HG03064 (cell line): ENCODE measurements at regions not wholly inside any gene's neighbourhood (a gene's known extent, or its start where the extent isn't known, plus 50 kb on each side); places are given as distances from the start of the nearest gene placed in this dataset.
A peak's percentile ranks its signal among the peaks of the same experiment; 100 is the strongest.

Experiments
- ATAC-seq: cut with Tn5 transposase; IDR thresholded peaks from one replicate; pipeline ENCODE4 v1.9.1; 2021; ENCODE audit warnings: low read depth; ENCODE audit not compliant: unreplicated experiment

DNA sequence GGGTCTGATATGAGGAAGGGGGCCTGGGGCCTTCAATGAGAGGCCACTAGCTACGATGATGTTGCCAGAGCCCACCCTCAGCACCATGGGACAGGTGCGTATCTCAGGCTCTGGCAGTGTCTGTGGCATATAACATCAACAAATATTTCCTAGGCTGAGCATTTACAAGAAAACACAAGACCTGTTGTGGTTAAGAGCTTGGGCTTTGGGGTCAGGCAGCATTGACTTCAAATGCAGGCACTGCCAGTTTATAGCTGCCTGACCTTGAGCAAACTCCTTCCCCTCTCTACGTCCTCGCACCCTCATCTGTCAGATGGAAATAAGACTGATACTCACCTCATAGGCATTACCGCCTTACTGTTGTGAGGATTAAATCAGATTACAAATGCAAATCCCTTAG, 156.0 kb downstream of the KATNAL1 start:
- no peak for ATAC-seq

DNA sequence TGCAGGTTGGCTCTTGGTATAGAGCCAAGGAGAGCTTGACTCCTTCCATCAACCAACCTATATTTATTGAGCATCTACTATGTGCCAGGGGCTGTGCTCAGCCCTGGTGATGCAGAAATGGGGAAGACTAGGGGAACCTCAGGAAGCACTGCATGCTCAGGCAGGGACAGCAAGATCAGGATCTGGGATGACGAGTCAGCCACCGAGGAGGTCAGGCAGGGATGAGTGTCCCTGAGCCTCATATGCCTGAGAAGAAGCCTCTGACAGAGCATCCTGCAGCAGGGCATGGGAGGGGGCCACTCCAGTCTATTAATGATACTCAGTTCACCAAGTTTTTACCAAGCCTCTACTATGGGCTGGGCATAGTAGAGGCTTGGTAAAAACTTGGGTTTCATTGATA, 158.1 kb downstream of the KATNAL1 start:
- no peak for ATAC-seq

DNA sequence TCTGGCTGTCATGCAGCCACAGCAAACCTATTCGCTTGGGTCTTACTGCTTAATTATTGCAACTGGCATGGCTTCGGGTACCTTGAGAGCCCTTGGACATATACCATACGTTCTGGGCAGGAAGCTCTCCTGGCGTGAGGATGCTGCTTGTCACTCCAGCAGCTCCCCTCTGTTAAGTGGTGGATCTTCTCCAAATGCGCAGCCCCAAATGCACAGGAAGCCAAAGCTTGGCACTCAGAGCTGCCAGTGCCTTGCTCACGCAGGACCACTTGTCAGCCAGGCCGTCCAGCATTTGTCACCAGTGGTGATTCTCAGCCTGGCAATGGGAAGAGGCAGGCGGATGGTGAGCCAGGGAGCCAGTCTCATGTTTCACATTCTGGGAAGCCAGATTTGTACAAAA, 158.6 kb downstream of the KATNAL1 start:
- ATAC-seq, result no peak

DNA sequence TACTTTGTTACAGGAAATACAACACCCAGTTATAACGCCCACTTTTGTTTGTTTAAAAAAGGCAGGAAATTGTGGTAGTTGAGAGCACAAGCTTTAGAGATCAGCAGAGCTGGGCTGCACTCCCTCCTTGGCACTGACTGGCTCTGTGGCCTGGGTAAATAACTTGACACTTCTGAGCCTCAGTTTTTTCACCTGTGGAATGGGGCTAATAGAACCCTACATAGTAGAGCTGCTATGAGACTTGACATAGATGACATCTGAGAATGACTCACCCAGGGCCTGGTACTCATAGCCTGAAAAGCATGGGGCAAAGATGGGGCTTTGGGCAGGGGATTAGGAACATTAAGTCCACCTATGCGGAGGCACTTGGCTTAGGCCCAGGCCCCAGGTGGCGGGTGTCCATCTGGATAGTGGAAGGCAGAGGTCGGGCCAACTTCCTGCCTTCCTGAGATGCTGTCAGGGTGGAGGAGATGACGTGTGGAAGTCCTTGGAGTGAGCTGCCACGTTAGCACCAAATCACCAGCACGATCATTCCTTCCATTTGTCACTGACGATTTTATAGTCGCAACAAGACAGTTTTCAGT, 159.1 kb downstream of the KATNAL1 start:
- ATAC-seq, result no peak

DNA sequence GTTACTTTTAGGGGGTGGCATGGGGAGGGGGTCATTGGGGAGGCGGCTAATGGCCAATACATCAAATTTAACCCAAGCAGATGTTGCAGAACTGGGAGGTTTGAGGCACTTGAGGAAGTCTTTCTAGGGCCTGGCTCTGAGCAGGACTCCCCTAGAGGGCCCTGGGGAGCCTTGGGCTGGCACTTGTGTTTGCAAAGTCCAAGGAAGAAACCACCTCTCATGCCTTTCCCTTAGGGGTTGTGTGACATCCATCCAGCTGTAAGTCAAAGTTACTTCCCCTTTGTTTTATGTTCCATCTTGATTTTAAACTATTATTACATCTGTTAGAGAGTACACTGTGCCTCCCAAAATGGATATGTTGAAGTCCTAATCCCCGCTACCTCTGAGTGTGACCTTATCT, 159.9 kb downstream of the KATNAL1 start:
- no peak for ATAC-seq

DNA sequence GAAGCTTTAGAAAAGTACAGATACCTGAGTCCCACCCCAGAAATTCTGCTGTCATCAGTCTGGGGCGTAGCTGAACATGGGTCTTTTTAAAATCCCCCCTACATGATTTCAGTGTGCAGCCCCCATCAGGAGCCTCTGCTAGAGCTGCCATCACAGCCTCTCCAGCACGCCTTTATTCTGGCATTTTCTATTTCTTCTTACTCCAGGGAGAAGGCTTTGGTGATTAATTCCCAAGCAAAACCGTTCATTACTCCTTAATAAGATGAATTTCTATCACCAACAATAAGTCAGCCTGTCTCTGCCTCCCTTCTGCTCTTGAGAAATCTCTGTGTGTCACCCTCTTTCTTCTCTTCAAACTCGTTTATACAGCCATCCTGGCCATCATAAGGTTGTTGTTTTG, 160.3 kb downstream of the KATNAL1 start:
- ATAC-seq, result no peak

DNA sequence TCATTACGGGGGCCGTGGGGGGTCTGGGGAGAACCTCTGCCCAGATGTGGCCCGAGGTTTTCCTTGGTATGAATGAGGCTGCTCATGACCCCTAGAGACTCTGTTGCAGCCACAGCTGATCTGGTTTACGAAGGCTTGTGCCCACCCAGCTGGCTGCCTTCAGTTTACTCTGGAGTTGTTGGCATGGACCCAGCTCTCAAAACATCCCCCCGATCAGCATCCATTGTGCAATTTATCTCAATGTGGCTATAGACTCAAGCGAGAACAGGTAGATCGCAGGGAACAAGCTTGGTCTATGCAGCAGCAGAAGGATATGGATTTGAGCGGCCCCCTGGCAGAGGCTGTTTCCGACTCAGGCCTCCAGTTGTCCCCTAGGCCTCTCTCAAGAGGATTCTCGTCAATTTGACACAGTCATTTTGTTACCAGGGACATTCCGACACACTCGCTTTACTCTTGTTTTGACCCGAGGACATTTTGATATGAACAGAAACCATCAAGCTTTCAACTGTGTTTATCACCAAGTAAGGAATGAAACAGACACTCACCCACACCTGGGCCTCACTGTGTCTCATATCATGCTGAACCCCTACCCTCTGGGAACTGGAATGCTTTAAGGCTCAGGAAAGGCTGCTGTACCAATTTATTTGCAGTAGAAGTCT, 161.5 kb downstream of the KATNAL1 start:
- ATAC-seq, result peak; percentile 53

DNA sequence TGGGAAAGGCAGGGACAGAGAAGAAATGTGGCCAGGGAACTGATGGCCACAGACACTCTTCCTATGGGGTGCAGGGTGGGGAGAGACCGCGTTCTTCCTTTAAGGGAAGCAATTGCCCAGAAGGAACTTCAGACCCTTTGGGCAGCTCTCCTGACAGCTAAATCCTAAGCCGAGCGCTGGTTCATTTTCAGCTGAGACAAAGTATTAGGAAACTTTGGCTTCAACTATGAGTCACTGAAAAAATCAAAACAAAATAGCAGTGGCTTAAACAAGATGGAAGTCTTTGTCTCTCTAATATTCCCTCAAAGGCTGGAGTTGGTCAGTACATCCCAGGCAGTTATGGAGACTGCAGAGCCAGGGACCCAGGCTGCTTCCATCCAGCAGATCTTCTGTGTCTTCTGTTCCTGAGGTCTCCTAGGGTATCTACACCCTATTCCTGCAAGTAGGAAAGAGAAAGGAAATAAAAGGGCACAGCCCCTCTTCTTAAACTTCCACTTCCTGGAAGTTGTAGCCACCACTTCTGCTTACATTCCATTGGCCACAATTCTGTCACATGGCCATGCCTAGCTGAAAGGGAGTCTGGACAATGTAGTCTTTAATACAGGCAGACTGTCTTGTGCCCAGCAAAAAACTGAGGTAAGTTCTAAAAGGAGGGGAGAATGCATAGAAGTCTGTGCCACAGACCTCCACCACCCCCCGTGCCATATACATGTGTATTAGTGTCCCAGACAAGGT, 163.5 kb downstream of the KATNAL1 start:
- ATAC-seq, result no peak

DNA sequence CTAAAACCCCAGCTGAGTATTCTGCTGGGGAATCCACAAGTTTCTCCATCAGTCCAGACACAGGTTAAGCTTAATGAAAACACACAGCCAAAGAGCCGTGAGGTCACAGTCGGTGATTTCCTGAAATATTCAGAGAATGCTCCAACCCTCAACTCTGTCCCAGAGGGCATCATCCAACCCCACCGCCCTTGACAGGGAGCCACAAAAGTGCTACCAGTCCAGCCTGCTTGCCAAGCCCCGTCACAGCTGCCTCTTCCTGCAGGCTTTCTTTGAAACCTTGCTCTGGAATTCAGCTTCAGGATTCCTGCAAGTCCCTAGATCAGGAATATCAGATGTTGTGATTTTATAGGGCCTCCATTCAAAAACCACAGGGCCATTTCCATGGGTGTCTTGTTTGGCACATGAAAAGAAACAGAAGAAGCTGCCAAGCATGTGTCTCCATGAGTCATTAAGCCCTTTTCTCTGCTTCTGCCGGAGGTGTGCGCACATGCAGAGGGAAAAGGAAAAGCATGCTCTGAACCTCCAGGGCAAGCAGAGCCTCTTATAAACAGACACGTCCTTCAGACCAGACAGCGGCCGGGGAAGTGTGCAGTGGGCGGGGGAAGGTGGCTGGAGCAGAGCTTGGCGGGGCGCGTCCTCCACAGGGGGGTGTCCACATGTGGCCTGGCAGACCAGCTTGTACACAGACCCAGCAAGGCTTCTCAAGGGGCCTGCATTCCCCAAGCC, 164.7 kb downstream of the KATNAL1 start:
- ATAC-seq, result no peak

DNA sequence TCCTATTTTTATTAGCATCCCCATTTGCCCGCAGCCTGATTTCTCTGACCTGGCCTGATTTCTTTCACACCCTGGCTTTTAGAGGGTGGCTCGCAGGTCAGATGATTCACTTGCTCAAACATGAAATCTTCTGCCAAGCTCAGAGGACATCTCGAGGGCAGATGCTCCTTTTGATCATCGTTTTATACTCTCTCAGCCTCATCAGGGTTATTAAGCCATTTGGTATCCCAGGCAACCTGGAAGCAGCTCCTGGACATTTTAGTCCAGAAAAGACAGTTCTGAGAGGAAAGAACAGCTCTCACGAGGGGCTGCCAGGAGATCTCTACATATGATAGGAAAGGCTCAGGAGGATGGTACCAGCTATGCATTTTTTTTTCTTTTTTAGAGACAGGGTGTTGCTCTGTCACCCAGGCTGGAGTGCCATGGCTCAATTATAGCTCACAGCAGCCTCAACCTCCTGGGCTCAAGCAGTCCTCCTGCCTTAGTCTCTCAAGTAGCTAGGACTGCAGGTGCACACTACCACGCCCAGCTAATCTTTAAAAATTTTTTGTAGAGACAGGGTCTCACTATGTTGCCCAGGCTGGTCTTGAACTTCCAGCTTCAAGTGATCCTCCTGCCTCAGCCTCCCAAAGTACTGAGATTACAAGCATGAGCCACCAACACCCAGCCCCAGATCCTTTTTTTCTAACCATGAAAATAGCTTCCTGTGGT, 165.4 kb downstream of the KATNAL1 start:
- ATAC-seq, result no peak

DNA sequence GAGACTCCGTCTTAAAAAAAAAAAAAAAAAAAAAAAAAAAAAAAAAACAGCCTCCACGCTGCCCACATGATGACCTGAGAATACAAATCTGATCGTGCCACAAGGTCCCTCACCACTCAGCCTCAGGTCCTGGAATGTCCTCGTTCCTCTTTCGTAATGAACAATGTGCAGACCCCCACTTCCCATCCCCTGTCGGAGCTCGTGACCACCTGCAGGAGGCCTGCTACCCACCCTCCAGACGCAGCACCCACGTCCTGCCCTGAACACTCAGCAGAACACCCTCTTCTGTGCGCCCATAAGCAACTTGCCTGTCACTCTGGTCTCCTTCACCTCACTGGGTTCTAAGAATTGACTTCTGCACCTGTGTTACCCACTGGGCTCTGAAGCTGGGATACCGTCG, 166.4 kb downstream of the KATNAL1 start:
- no peak for ATAC-seq

DNA sequence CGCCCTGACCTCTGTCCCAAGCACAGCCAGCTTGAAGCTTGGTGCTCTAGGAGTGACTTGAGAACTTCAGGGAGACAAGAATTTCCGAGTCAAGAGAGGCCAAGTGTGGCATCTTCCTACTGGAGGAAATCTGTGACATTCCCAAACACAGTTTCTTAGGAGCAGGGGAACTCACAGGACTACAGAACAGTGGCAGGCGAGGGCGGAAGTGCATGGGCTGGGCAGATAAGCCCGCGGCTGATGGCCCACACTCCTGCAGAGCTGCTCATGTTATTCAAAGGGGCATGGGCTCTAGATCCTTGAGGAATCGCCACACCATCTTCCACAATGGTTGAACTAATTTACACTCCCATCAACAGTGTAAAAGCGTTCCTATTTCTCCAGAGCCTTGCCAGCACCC, 168.8 kb downstream of the KATNAL1 start:
- ATAC-seq, result no peak

DNA sequence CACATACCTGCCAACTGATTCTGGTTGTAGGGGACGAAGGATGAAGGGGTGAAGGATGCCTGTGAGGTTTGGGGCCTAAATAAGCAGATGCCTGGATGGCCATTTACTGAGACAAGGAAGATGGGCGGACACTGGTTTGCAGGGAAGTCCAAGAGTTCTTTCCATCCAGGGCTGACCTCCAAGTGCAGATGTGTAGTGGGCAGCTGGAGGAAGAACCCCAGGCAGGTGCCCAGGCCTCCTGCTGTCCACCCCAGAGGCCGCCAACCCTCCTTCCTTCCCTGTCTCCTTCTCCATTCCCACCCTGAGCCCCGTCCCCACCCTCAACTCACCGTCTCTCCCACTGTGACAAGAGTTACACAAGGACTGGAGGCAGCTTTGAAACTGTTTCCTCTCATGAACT, 171.5 kb downstream of the KATNAL1 start:
- no peak for ATAC-seq

DNA sequence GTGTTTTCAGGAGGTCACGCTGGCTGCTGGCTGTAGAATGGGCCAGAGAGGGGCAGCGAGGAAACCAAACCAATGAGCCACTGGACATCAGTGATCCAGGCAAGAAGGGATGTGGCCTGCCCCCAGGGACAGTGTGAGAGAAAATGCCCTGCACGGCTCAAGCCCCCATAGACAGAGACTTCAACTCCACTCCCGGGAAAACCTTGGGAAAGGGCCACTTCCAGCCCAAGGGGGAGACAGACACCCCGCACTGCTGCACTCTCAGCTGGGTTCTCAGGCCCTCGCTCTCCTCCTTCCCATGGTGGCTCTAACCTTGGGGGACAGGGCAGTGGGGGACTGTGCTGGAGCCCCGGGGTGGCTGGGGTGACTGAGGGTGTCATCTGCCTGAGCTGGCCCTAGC, 172.0 kb downstream of the KATNAL1 start:
- no peak for ATAC-seq

DNA sequence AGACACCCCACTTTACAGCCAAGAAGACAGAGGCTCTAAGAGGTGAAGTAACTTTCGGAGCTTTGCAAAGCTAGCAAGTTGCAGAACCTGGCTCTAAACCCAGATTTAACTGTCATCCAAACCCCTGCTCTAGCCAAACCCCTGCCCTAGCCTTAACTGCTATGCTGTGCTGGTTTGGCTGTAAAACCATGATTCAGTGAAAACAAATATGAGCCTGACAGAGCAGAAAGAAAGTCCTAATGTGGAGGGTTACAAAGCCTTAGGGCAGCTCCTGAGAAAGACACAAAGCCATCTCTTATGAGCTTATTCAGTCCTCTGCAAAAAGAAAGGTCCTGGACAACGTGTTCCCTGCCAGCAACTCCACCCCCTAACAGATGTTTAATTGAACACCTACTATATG, 172.8 kb downstream of the KATNAL1 start:
- ATAC-seq, result no peak

DNA sequence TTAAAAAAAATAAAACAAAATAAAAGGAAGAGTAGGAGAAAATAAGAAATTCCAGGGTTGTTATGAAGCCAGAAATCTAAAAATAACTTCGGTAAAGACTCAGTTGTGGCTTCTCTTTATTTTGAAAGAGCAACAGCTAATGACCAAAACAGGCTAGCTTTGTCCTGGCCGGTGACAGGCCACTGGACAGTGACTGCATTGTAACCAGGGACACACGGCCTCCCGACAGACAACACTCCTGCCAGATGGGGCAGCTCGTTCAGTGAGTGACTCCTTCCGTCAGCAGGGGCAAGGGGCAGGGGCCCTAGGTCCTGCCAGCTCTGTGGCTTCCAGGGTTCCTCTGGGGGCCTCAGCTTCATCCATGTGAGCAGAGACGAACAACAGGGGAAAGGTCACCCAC, 173.4 kb downstream of the KATNAL1 start:
- no peak for ATAC-seq

DNA sequence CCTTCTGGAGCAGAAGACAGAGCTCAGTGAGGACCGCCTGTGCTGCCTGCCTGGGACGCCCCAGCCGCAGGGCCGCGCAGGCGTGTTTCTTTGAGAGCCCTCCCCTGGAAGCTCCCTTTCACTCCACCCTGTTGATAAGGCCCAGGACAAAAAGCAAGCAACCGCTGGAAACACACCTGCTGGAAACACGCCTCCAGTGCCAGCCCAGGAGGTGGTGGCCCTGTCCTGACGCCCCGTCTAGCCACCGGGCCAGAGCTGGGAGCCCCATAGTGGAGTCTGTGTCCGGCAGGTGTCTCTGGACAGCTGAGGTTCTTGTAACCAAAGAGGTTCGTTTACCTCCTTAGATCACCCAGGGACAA, 173.8 kb downstream of the KATNAL1 start:
- no peak for ATAC-seq

DNA sequence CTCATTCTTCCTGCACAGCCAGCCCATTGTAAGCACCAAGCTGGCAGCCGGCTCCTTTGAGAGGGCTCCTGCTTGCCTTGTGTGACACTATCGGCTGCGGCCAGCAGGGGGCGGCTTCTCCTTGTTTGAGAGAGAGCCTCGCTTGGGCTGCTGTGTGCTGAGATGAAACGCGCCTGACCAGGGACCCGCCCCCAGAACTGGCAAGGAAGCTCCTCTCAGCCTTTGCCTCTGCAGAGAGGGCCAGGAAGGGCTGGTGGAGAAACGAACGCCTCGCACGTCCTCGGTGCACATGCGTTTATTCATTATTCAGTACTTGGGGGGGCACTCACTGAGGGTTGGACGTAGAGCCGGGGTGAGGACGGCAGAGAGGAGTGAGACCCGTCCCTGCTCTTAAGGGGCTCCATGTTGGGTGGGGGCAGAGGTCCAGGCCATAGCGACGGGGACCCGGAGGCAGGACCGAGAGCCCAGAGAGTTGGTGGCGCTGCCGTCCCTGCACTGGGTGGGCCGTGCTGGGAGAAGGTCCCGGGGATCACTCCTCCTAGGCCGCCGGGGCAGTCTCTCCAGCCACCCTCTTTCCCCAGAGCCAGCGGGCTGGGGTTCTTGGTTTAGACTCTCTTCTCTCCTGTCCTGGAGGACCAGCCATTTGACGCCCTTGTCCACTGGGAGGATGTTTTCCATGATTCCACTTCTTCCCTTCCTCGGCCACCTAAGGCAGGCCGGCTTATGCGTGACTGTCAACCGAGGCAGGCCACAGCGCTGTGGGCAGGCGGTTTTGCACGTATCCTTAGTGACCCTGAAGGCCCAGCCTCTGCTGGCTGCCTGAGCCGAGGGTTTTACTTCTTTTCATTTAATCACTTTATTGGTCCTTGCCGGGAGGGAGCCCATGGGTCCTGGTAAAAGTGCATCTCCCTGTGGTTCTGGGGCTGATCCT, 174.5 kb downstream of the KATNAL1 start:
- peak; percentile 65 for ATAC-seq

DNA sequence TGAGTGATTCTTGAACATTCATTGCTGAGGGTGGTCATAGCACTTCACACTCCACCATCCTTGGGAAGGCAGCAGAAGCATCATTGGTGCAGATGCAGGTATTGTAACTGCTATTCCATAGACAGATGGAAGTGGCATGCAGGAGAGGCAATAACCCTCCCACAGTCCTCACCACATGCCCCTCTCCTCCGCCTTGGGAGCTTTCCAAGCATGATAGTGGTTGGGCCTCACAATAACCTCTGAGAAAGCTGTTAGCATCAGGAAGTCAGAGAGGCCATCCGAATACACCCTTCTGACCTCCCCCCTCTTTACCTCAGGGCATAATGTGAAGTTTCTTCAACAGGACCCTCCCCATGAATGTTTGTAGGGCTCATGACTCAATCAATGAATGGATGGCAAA, 177.9 kb downstream of the KATNAL1 start:
- ATAC-seq, result no peak

DNA sequence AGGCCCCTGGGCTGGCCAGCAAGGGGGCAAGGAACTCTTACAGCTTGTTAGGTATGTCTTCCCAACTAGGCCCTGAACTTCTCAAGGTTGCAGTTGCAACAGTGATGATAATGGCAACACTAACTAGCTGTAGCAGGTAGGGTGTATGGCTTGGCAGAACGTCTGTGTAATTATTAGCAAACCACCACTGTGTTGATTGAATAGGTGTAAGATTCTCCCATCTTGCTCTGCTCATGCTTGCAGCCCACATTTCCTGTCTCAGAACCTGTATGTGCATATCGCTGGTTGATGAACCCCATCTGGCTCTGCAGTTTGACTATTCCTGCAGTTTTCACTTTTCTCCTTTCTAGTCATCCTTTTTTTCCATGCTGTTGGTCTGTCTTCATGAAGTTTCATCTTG, 178.8 kb downstream of the KATNAL1 start:
- ATAC-seq, result no peak
